ENCODE measurements at regions not wholly inside any gene's neighbourhood (a gene's known extent, or its start where the extent isn't known, plus 50 kb on each side); places are given as distances from the start of the nearest gene placed in this dataset.

DNA sequence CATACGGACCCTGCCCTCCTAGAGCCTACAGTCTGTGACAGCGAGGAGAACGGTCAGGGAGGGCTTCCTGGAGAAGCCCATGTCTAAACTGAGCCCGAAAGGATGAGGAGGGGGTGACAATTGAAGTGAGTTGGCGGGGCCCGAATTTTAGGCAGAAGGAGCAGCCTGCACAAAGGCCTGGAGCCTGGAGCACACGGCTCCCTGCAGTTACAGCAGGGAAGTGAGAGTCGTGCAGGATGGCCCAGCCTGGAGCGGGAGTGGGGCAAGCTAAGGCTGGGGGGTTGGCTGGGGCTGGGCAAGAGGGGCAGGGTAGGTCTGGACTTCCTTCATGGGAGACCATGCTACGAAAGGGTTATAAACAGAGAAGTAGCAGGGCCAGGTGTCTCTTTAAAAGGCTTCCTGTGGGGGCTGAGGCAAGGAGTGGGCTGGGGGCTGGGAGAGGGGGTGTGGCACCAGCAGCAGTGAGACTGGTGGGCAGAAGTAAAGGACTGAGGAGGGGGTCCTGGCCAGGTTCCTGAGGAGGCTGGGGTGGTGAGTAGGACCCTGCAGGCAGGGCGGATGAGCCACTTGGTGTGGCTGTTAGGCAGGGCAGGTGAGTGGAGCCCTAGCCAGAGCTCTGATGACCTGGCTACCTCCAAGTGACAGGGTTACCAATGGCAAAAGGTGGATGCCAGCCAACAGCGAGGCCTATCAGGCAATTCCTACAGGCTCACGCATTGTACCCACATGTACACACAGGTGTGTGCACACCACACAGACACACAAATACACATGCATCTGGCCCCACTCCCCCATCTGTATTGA is 119.2 kb downstream of the MRPL14 start:
- H3K4me3 ChIP-seq (ENCODE audit: low read length): no peak overlapping the region
- no peak overlapping the region for H3K9ac ChIP-seq (ENCODE audit: low read length)
- no peak for DNase-seq (ENCODE audit: low read depth)
- H3K36me3 ChIP-seq (ENCODE audit: control insufficient read depth, insufficient read depth, low read length, severe bottlenecking): no peaks in the 10 kb centered on the region
- no peaks in the 10 kb centered on the region for H3K27me3 ChIP-seq (replicated peaks; ENCODE audit: control insufficient read depth, insufficient read depth, low read length)
- H3K9me3 ChIP-seq (ENCODE audit: control insufficient read depth, low read length): peaks cover 8% of the 10 kb centered on the region
- peaks cover 23% of the 10 kb centered on the region for H3K4me1 ChIP-seq (ENCODE audit: control insufficient read depth, insufficient read depth, low read length)

DNA sequence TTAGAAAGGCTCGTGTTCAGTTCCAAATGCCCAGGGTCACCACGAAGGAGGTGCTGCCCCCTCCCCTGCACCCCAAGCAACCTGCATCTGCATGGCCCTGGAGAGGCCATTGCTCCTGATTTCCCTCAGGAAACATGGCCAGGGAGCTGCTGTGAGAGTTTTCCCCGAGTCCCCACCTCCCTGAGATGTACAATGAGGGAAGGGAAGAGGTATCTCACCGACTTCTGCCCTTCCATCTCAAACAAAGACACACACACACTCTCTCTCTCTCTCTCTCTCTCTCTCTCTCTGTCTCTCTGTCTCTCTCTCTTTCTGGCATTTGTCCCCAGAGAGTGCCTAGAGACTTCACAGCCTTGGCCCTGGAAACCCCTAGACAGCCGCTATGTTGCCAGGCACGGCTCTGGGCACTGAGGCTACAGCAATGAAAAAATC is 120.4 kb downstream of the MRPL14 start:
- H3K9me3 ChIP-seq (ENCODE audit: control insufficient read depth, low read length): no peaks in the 10 kb centered on the region
- H3K4me3 ChIP-seq (ENCODE audit: low read length): no peak overlapping the region
- H3K4me1 ChIP-seq (ENCODE audit: control insufficient read depth, insufficient read depth, low read length): peaks cover 21% of the 10 kb centered on the region
- DNase-seq (ENCODE audit: low read depth): no peak
- H3K9ac ChIP-seq (ENCODE audit: low read length): no peak overlapping the region
- no peaks in the 10 kb centered on the region for H3K36me3 ChIP-seq (ENCODE audit: control insufficient read depth, insufficient read depth, low read length, severe bottlenecking)
- H3K27me3 ChIP-seq (replicated peaks; ENCODE audit: control insufficient read depth, insufficient read depth, low read length): no peaks in the 10 kb centered on the region

DNA sequence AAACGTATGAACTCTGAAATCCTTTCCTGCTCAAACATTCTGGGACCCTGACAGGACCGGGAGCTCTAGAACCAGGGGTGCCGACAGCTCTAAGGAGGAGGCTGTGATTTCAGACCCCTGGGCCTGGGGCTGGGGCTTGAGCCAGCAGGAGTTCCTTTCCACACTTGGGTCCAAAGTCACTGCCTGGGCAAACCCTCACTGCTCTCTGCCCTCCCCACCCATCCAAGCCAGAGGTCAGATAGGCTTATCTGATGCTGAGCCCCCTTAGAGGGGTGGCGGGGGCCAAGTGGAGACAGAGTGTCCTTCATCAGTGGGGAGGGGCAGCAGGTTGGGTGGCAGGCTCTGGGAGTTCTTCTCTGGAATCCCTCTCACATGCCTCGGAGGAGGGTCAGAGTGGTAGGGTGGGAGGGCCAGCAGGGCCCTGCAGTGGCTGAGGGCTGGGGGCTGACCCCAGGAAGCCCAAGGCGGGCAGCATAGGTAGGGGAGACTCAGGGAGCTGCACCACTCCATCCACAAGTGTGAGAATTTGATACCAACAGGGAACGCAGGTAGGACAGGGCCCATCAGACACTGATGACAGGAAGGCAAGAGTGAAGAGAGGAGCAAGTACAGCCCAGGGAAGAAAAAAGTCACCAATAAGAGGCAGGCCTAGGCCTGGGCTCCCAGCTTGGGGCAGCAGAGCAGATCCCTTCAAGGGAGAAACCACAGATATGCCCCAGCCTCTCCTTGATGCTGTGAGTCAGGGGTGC is 121.0 kb downstream of the MRPL14 start:
- no peaks in the 10 kb centered on the region for H3K9me3 ChIP-seq (ENCODE audit: control insufficient read depth, low read length)
- DNase-seq (ENCODE audit: low read depth): peak; percentile 30
- no peak overlapping the region for H3K9ac ChIP-seq (ENCODE audit: low read length)
- no peak overlapping the region for H3K4me3 ChIP-seq (ENCODE audit: low read length)
- no peaks in the 10 kb centered on the region for H3K27me3 ChIP-seq (replicated peaks; ENCODE audit: control insufficient read depth, insufficient read depth, low read length)
- H3K36me3 ChIP-seq (ENCODE audit: control insufficient read depth, insufficient read depth, low read length, severe bottlenecking): no peaks in the 10 kb centered on the region
- peaks cover 15% of the 10 kb centered on the region for H3K4me1 ChIP-seq (ENCODE audit: control insufficient read depth, insufficient read depth, low read length)

DNA sequence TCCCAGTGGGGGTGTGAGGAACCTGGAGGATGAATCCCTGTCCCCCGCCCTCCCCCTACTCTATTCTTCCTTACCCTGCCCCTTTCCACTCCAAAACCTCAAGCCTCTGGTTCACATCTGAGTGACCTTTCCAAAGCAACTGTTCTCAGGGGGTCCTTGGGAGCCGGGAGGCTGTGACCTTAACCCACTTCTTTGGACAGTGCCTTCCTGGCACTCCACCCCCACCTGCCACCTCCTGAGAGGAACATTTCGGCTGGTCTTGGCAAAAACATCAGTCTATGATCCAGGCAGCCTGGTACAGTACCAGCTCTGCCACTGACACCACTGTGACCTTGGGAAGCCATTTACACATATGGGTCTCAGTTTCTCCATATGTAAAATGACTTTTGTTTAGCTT is 121.7 kb downstream of the MRPL14 start:
- peaks cover 9% of the 10 kb centered on the region for H3K4me1 ChIP-seq (ENCODE audit: control insufficient read depth, insufficient read depth, low read length)
- H3K9ac ChIP-seq (ENCODE audit: low read length): no peak overlapping the region
- H3K27me3 ChIP-seq (replicated peaks; ENCODE audit: control insufficient read depth, insufficient read depth, low read length): no peaks in the 10 kb centered on the region
- H3K4me3 ChIP-seq (ENCODE audit: low read length): no peak overlapping the region
- H3K9me3 ChIP-seq (ENCODE audit: control insufficient read depth, low read length): no peaks in the 10 kb centered on the region
- DNase-seq (ENCODE audit: low read depth): no peak
- no peaks in the 10 kb centered on the region for H3K36me3 ChIP-seq (ENCODE audit: control insufficient read depth, insufficient read depth, low read length, severe bottlenecking)

DNA sequence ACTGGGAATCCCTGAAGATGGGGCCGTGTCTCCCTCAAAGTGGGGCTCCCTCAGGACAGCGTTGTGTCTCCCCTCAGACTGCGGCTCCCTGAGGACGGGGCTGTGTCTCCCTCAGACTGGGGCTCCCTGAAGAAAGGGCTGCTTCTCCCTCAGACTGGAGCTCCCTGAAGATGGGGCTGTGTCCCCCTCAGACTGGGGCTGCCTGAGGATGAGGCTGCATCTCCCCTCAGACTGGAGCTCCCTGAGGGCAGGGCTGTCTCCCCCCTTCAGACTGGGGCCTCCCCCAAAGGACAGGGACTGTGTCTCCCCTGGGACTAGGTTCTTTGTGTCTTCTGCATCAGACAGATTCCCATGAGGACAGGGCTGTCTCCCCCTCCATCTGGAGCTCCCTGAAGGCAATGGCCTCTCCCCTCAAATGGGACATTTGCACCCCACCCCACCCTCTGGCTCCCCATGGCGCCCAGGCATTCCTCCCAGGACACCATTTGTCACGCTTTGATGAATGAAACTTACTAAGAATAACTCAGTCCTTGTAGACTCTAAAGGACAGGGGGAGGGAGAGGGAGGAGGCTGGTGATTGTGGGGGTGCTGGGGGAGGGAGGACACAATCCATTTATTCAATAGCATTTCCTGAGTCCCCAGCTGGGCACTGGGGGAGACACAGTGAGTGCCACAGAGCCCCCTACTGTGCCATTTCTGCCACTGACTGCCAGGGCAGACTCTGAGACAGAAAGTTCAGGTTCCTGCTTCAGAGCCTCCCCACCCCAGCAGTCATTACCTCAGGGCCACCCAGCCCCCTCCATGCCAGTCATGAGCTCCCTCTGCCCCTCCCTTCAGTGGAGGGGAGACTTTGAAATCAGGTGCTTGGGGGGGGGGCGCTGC is 122.4 kb downstream of the MRPL14 start:
- Histone ChIP-seq H3K9me3 (ENCODE audit: control insufficient read depth, low read length) (no peaks in the 10 kb centered on the region), H3K4me1 (ENCODE audit: control insufficient read depth, insufficient read depth, low read length) (peaks cover 4% of the 10 kb centered on the region), H3K36me3 (ENCODE audit: control insufficient read depth, insufficient read depth, low read length, severe bottlenecking) (no peaks in the 10 kb centered on the region), H3K27me3 (replicated peaks; ENCODE audit: control insufficient read depth, insufficient read depth, low read length) (no peaks in the 10 kb centered on the region), H3K9ac (ENCODE audit: low read length) (no peak overlapping the region), H3K4me3 (ENCODE audit: low read length) (no peak overlapping the region)
- no peak for DNase-seq (ENCODE audit: low read depth)

DNA sequence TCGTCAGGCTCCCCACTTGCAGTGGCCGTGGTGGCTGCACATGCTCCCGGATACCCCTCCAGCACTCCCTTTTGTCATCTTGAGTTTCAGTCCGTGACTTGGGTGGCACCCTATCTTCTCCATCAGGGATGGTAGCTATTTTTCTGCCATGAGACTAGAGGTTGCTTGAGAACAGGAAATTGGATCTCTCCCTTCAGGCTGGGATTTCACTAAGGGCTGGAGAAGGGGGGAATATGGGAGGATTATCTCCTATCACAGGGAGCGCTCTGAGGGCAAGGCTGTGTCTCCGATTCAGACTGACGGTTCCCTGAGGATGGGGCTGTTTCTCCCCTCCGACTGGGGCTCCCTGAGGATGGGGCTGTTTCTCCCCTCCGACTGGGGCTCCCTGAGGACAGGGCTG is 123.1 kb downstream of the MRPL14 start:
- no peak for DNase-seq (ENCODE audit: low read depth)
- Histone ChIP-seq H3K9ac (ENCODE audit: low read length) (no peak overlapping the region), H3K4me3 (ENCODE audit: low read length) (no peak overlapping the region), H3K4me1 (ENCODE audit: control insufficient read depth, insufficient read depth, low read length) (peaks cover 4% of the 10 kb centered on the region), H3K36me3 (ENCODE audit: control insufficient read depth, insufficient read depth, low read length, severe bottlenecking) (no peaks in the 10 kb centered on the region), H3K27me3 (replicated peaks; ENCODE audit: control insufficient read depth, insufficient read depth, low read length) (no peaks in the 10 kb centered on the region), H3K9me3 (ENCODE audit: control insufficient read depth, low read length) (no peaks in the 10 kb centered on the region)

DNA sequence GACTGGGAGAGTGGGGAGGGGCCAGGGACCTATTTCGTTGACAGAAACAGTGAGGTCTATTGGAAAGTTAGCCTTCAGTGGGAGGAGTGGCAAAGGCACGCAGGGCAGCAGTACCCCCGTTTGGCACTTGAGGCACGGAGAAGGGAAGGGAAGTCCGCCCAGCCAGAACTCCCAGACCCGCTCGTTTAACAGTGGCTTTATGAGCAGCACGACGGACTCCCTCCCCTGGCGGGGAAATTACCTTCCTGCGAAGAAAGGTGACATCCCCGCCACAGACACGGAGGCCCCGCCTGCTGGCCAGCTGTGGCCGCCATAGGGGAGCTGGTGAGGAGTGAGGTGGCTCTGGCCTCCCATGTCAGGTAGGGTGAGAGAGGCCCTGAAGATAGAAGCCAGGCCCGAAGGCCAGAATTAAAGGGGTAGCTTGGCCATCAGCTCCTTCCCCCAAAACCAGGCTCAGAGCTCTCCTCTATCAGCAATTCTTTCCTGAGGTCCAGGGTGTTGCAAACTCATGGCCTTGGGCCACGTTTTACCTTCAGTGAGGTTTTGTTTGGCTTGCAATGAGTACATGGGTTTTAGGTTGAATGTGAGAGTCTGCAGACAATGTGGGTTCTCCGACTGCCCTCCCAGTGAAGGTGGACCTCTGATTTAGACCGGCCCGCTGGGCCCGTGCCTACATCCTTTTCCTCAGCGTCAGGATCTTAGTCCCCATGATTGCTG is 123.7 kb downstream of the MRPL14 start:
- H3K9ac ChIP-seq (ENCODE audit: low read length): no peak overlapping the region
- H3K36me3 ChIP-seq (ENCODE audit: control insufficient read depth, insufficient read depth, low read length, severe bottlenecking): no peaks in the 10 kb centered on the region
- DNase-seq (ENCODE audit: low read depth): no peak
- peaks cover 4% of the 10 kb centered on the region for H3K4me1 ChIP-seq (ENCODE audit: control insufficient read depth, insufficient read depth, low read length)
- no peaks in the 10 kb centered on the region for H3K27me3 ChIP-seq (replicated peaks; ENCODE audit: control insufficient read depth, insufficient read depth, low read length)
- no peaks in the 10 kb centered on the region for H3K9me3 ChIP-seq (ENCODE audit: control insufficient read depth, low read length)
- H3K4me3 ChIP-seq (ENCODE audit: low read length): no peak overlapping the region

DNA sequence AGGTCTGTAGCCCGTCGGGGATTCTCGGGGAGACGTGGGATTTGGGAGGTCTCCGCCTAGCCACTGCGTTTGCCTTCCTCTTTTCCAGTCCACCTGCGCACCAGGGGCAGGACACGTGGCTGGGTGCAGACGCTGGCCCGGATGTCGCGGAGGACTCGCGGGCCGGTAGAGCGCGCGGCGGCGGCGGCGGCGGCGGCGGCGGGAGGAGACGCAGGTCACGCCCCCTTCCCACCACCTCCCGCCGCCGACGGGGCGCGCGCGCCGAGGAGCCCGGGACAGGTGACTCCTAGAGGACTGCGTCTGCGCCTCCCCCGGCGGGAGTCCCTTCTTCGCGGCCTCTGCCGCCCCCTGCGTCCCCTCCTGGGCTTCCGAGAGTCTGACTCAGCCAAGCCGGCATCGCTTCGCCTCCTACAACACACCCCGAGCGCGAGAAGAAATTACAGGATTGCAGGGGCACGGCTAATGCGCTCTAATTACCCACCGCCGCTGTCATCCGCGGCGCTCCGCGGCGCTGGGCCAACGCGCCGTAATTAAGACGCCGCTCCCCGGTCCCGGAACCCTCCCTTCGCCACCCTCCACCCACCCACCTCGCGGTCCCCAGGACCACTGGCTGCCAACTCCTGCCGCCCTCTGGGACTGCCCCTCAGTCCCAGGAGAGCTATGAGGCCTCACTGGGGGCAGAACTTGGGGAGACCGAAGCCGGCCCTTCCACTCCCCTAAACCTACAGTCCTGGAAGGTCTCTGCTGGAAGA is 124.5 kb downstream of the MRPL14 start:
- Histone ChIP-seq H3K4me1 (ENCODE audit: control insufficient read depth, insufficient read depth, low read length) (peaks cover 4% of the 10 kb centered on the region), H3K9ac (ENCODE audit: low read length) (no peak overlapping the region), H3K9me3 (ENCODE audit: control insufficient read depth, low read length) (no peaks in the 10 kb centered on the region)

DNA sequence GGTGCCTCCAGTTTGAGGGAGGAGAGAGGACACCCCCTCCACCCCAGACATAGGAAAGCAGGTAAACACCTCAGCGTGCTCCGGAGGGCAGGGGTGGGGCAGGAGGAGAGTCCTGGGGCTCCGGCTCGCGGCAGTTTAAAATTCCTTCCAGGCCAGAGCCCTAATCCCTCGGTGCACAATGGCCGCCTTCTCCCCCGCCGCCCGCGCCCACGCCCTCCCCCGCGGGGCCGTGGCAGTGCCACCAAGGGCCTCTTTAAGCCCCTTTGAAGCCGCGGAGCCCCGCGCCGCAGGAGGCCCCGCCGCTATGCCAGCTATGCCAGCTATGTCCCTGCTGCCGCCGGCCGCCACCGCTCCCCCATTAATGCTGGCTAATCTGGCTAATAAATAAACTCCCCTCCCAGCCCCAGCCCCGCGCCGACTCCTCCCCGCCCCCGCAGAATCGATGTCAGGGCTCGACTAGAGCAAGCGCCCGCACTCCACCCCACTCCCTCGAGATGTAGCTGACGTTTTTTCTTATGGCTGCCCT is 125.1 kb downstream of the MRPL14 start:
- H3K9me3 ChIP-seq (ENCODE audit: control insufficient read depth, low read length): no peaks in the 10 kb centered on the region
- no peak for DNase-seq (ENCODE audit: low read depth)
- H3K4me3 ChIP-seq (ENCODE audit: low read length): no peak overlapping the region
- H3K27me3 ChIP-seq (replicated peaks; ENCODE audit: control insufficient read depth, insufficient read depth, low read length): no peaks in the 10 kb centered on the region
- no peak overlapping the region for H3K9ac ChIP-seq (ENCODE audit: low read length)
- no peaks in the 10 kb centered on the region for H3K36me3 ChIP-seq (ENCODE audit: control insufficient read depth, insufficient read depth, low read length, severe bottlenecking)
- peaks cover 4% of the 10 kb centered on the region for H3K4me1 ChIP-seq (ENCODE audit: control insufficient read depth, insufficient read depth, low read length)

More for the DNA sequence above, 124.5 kb downstream of the MRPL14 start:
- peak; percentile 74 for DNase-seq (ENCODE audit: low read depth)
- H3K4me3 ChIP-seq (ENCODE audit: low read length): peak overlapping the region; percentile 64
- H3K27me3 ChIP-seq (replicated peaks; ENCODE audit: control insufficient read depth, insufficient read depth, low read length): no peaks in the 10 kb centered on the region
- H3K36me3 ChIP-seq (ENCODE audit: control insufficient read depth, insufficient read depth, low read length, severe bottlenecking): no peaks in the 10 kb centered on the region
